Activated CD4-positive, alpha-beta T cell treated with anti-CD3 and anti-CD28 coated beads for 36 hours (primary cell): ENCODE measurements at regions not wholly inside any gene's neighbourhood (a gene's known extent, or its start where the extent isn't known, plus 50 kb on each side); places are given as distances from the start of the nearest gene placed in this dataset.

Source experiments
- ATAC-seq: fragments of 200-7000 bp; cut with Tn5 transposase; one replicate; pipeline ENCODE4 v1.10.0; 2021; ENCODE audit warnings: mild to moderate bottlenecking, moderate library complexity
- CTCF ChIA-PET: fragments of 350-600 bp; sonication (Branson Sonifier 250); formaldehyde crosslinking; loops from one replicate; lab custom pipeline; 2021; ENCODE audit warnings: antibody characterized with exemption; lab: Charles Lee
- POLR2A ChIA-PET: fragments of 350-600 bp; sonication (Branson Sonifier 250); formaldehyde crosslinking; loops from one replicate; lab custom pipeline; 2021; ENCODE audit warnings: antibody characterized with exemption, inconsistent platforms; lab: Charles Lee
- DNase-seq: peaks from one replicate; pipeline ENCODE4 v3.0.0-alpha.2; 2020
- H3K27ac Mint-ChIP-seq: one replicate; pipeline ENCODE4 v1.8.0; 2021; ENCODE audit warnings: mixed read lengths
- H3K27me3 Mint-ChIP-seq: one replicate; pipeline ENCODE4 v1.8.0; 2021; ENCODE audit warnings: mixed read lengths
- H3K36me3 Mint-ChIP-seq: one replicate; pipeline ENCODE4 v1.8.0; 2021; ENCODE audit warnings: low read depth, mixed read lengths
- H3K4me1 Mint-ChIP-seq: one replicate; pipeline ENCODE4 v1.8.0; 2021; ENCODE audit warnings: mixed read lengths
- H3K4me3 Mint-ChIP-seq: one replicate; pipeline ENCODE4 v1.8.0; 2021; ENCODE audit warnings: mild to moderate bottlenecking, moderate library complexity, mixed read lengths
- H3K9me3 Mint-ChIP-seq: one replicate; pipeline ENCODE4 v1.8.0; 2021; ENCODE audit warnings: low read depth, mixed read lengths
- intact Hi-C, 2 experiments: fragments of 100-400 bp; cut with DNase I in 1 of 2; cut with micrococcal nuclease in 1 of 2; formaldehyde crosslinking; loops; one replicate each; pipeline versions ENCODE4 v1.14.2 to v1.15.1; 2022 to 2024; cut with DNase I, micrococcal nuclease

- DNase-seq, result no peak
- no peak for ATAC-seq
- POLR2A ChIA-PET, result no interaction called here
- Mint-ChIP-seq H3K4me1 (no peaks in the 10 kb centered on the region), H3K4me3 (no peak overlapping the region), H3K27me3 (peaks cover 6% of the 10 kb centered on the region), H3K36me3 (no peaks in the 10 kb centered on the region), H3K9me3 (no peaks in the 10 kb centered on the region), H3K27ac (no peak overlapping the region)
- intact Hi-C loops, result no loop called here
- CTCF ChIA-PET, result interaction anchor here (1.0 to 1.2 kb wide), 2 partner anchors 47 to 60 kb away, joined by 3 to 4 read pairs; no protein-coding TSS in a partner anchor
Observed at GRCh38 chr5:147055850-147056566, 177.5 kb upstream of the PPP2R2B start.

GRCh38 chr5:147057051-147057450 lies 177.8 kb upstream of the STK32A start:
- Mint-ChIP-seq H3K4me1 (no peaks in the 10 kb centered on the region), H3K27me3 (peaks cover 4% of the 10 kb centered on the region), H3K36me3 (no peaks in the 10 kb centered on the region), H3K27ac (no peak overlapping the region), H3K9me3 (no peaks in the 10 kb centered on the region), H3K4me3 (no peak overlapping the region)
- ATAC-seq, result no peak
- ChIA-PET CTCF (no interaction called here), POLR2A (no interaction called here)
- no peak for DNase-seq
- intact Hi-C loops, result no loop called here

- Mint-ChIP-seq H3K36me3 (no peaks in the 10 kb centered on the region), H3K4me3 (no peak overlapping the region), H3K27me3 (peaks cover 5% of the 10 kb centered on the region), H3K9me3 (no peaks in the 10 kb centered on the region), H3K4me1 (peaks cover 5% of the 10 kb centered on the region), H3K27ac (no peak overlapping the region)
- intact Hi-C loops, result no loop called here
- no peak for DNase-seq
- ChIA-PET CTCF (interaction anchor here (1.4 kb wide), 1 partner anchor 128 kb away, joined by 3 read pairs; no protein-coding TSS in a partner anchor), POLR2A (no interaction called here)
- no peak for ATAC-seq
Observed at GRCh38 chr5:147061431-147061830, 173.4 kb upstream of the STK32A start.

- no peaks in the 10 kb centered on the region for H3K36me3 Mint-ChIP-seq
- peaks cover 5% of the 10 kb centered on the region for H3K4me1 Mint-ChIP-seq
- ChIA-PET CTCF (no interaction called here), POLR2A (no interaction called here)
- no peak for DNase-seq
- H3K4me3 Mint-ChIP-seq, result no peak overlapping the region
- no peak for ATAC-seq
- intact Hi-C loops, result no loop called here
- H3K9me3 Mint-ChIP-seq, result no peaks in the 10 kb centered on the region
- peaks cover 5% of the 10 kb centered on the region for H3K27me3 Mint-ChIP-seq
- H3K27ac Mint-ChIP-seq, result no peak overlapping the region
Observed at GRCh38 chr5:147062427-147062826, 172.4 kb upstream of the STK32A start.

GRCh38 chr5:147063943-147064342 lies 170.9 kb upstream of the STK32A start:
- Mint-ChIP-seq H3K36me3 (no peaks in the 10 kb centered on the region), H3K4me3 (no peak overlapping the region), H3K27ac (no peak overlapping the region), H3K4me1 (peaks cover 5% of the 10 kb centered on the region), H3K27me3 (peaks cover 5% of the 10 kb centered on the region), H3K9me3 (no peaks in the 10 kb centered on the region)
- no peak for DNase-seq
- no peak for ATAC-seq
- POLR2A ChIA-PET, result no interaction called here
- intact Hi-C loops, result no loop called here
- CTCF ChIA-PET, result no interaction called here

- no peak for ATAC-seq
- Mint-ChIP-seq H3K36me3 (no peaks in the 10 kb centered on the region), H3K27me3 (peaks cover 5% of the 10 kb centered on the region), H3K4me1 (peaks cover 5% of the 10 kb centered on the region), H3K4me3 (no peak overlapping the region), H3K9me3 (no peaks in the 10 kb centered on the region), H3K27ac (no peak overlapping the region)
- CTCF ChIA-PET, result interaction anchor here (1.1 kb wide), 1 partner anchor 13 kb away, joined by 3 read pairs; no protein-coding TSS in a partner anchor
- no peak for DNase-seq
- POLR2A ChIA-PET, result no interaction called here
- intact Hi-C loops, result no loop called here
Observed at GRCh38 chr5:147065071-147065470, 169.8 kb upstream of the STK32A start.

- Mint-ChIP-seq H3K27ac (no peak overlapping the region), H3K4me1 (peaks cover 5% of the 10 kb centered on the region), H3K36me3 (no peaks in the 10 kb centered on the region), H3K9me3 (no peaks in the 10 kb centered on the region), H3K4me3 (no peak overlapping the region), H3K27me3 (peaks cover 10% of the 10 kb centered on the region)
- ChIA-PET CTCF (no interaction called here), POLR2A (no interaction called here)
- no peak for DNase-seq
- no peak for ATAC-seq
- intact Hi-C loops, result no loop called here
Observed at GRCh38 chr5:147068998-147069397, 165.8 kb upstream of the STK32A start.

- H3K27ac Mint-ChIP-seq, result no peak overlapping the region
- H3K4me1 Mint-ChIP-seq, result no peaks in the 10 kb centered on the region
- POLR2A ChIA-PET, result no interaction called here
- H3K9me3 Mint-ChIP-seq, result no peaks in the 10 kb centered on the region
- no peaks in the 10 kb centered on the region for H3K36me3 Mint-ChIP-seq
- no peak overlapping the region for H3K4me3 Mint-ChIP-seq
- DNase-seq (no peak), ATAC-seq (no peak)
- peaks cover 8% of the 10 kb centered on the region for H3K27me3 Mint-ChIP-seq
- CTCF ChIA-PET, result no interaction called here
- intact Hi-C loops, result no loop called here
Observed at GRCh38 chr5:147072622-147073021, 162.2 kb upstream of the STK32A start.

GRCh38 chr5:147073098-147073497 lies 161.7 kb upstream of the STK32A start:
- Mint-ChIP-seq H3K27ac (no peak overlapping the region), H3K9me3 (no peaks in the 10 kb centered on the region), H3K4me3 (no peak overlapping the region), H3K4me1 (no peaks in the 10 kb centered on the region), H3K27me3 (peaks cover 8% of the 10 kb centered on the region), H3K36me3 (no peaks in the 10 kb centered on the region)
- CTCF ChIA-PET, result no interaction called here
- POLR2A ChIA-PET, result no interaction called here
- DNase-seq (no peak), ATAC-seq (no peak)
- intact Hi-C loops, result no loop called here

- ChIA-PET CTCF (interaction anchor here (1.0 kb wide), 1 partner anchor 114 kb away, joined by 4 read pairs; no protein-coding TSS in a partner anchor), POLR2A (no interaction called here)
- H3K36me3 Mint-ChIP-seq, result no peaks in the 10 kb centered on the region
- no peak overlapping the region for H3K27ac Mint-ChIP-seq
- H3K4me1 Mint-ChIP-seq, result no peaks in the 10 kb centered on the region
- no peak overlapping the region for H3K4me3 Mint-ChIP-seq
- no peak for ATAC-seq
- intact Hi-C loops, result no loop called here
- H3K27me3 Mint-ChIP-seq, result peaks cover 8% of the 10 kb centered on the region
- DNase-seq, result no peak
- H3K9me3 Mint-ChIP-seq, result no peaks in the 10 kb centered on the region
Observed at GRCh38 chr5:147075187-147075586, 159.6 kb upstream of the STK32A start.

- POLR2A ChIA-PET, result no interaction called here
- no peaks in the 10 kb centered on the region for H3K36me3 Mint-ChIP-seq
- intact Hi-C loops, result no loop called here
- ATAC-seq, result no peak
- H3K27me3 Mint-ChIP-seq, result no peaks in the 10 kb centered on the region
- H3K9me3 Mint-ChIP-seq, result no peaks in the 10 kb centered on the region
- no peak overlapping the region for H3K27ac Mint-ChIP-seq
- H3K4me3 Mint-ChIP-seq, result no peak overlapping the region
- CTCF ChIA-PET, result no interaction called here
- H3K4me1 Mint-ChIP-seq, result no peaks in the 10 kb centered on the region
- no peak for DNase-seq
Observed at GRCh38 chr5:147080391-147080790, 154.4 kb upstream of the STK32A start.

GRCh38 chr5:147081311-147081764 lies 153.5 kb upstream of the STK32A start:
- intact Hi-C loops, result no loop called here
- DNase-seq, result no peak
- Mint-ChIP-seq H3K27me3 (no peaks in the 10 kb centered on the region), H3K4me1 (no peaks in the 10 kb centered on the region), H3K4me3 (no peak overlapping the region), H3K27ac (no peak overlapping the region), H3K9me3 (no peaks in the 10 kb centered on the region), H3K36me3 (no peaks in the 10 kb centered on the region)
- ChIA-PET POLR2A (no interaction called here), CTCF (no interaction called here)
- ATAC-seq, result no peak
